CD4-positive, alpha-beta T cell (primary cell): ENCODE measurements at regions not wholly inside any gene's neighbourhood (a gene's known extent, or its start where the extent isn't known, plus 50 kb on each side); places are given as distances from the start of the nearest gene placed in this dataset.

Experiments used
- ATAC-seq: fragments of 200-7000 bp; cut with Tn5 transposase; one replicate; pipeline ENCODE4 v1.10.0; 2022; ENCODE audit warnings: mild to moderate bottlenecking; ENCODE audit not compliant: poor library complexity
- CTCF ChIA-PET: fragments of 350-600 bp; sonication (Branson Sonifier 250); formaldehyde crosslinking; loops from one replicate; lab custom pipeline; 2021; ENCODE audit warnings: antibody characterized with exemption, inconsistent platforms; lab: Charles Lee
- POLR2A ChIA-PET: fragments of 350-600 bp; sonication (Branson Sonifier 250); formaldehyde crosslinking; loops from one replicate; lab custom pipeline; 2021; ENCODE audit warnings: antibody characterized with exemption, inconsistent platforms; lab: Charles Lee
- DNase-seq, 14 experiments: peaks; one replicate each; pipeline ENCODE4 v3.0.0-alpha.2; 2013 to 2020; ENCODE audit warnings: mixed read lengths in 2 of 14
- H3K27ac ChIP-seq, 2 donors: one replicate each; pipeline versions ENCODE4 v1.5.1 to v1.7.0; 2013; ENCODE audit warnings: low read length in 2 of 2, low read depth in 1 of 2, mild to moderate bottlenecking in 1 of 2
- H3K27me3 ChIP-seq, 2 experiments: 1 replicate in 1 of 2; 2 replicates in 1 of 2; pipeline versions ENCODE4 v1.6.1 to v1.7.0; 2013; ENCODE audit warnings: low read length in 2 of 2, control low read depth in 1 of 2, mild to moderate bottlenecking in 1 of 2, moderate library complexity in 1 of 2; ENCODE audit not compliant: insufficient read depth in 2 of 2, control insufficient read depth in 1 of 2
- H3K36me3 ChIP-seq: one replicate; pipeline ENCODE4 v1.6.1; 2013; ENCODE audit warnings: low read length, control low read depth; ENCODE audit not compliant: insufficient read depth
- H3K4me1 ChIP-seq: one replicate; pipeline ENCODE4 v1.6.1; 2013; ENCODE audit warnings: low read length, control low read depth; ENCODE audit not compliant: insufficient read depth
- H3K4me3 ChIP-seq: one replicate; pipeline ENCODE4 v1.5.1; 2013; ENCODE audit warnings: mild to moderate bottlenecking, low read length, moderate library complexity
- H3K9me3 ChIP-seq, 2 experiments: 1 replicate in 1 of 2; 2 replicates in 1 of 2; pipeline versions ENCODE4 v1.6.1 to v1.7.0; 2013; ENCODE audit warnings: low read length in 2 of 2, mild to moderate bottlenecking in 2 of 2, control low read depth in 1 of 2, moderate library complexity in 1 of 2; ENCODE audit not compliant: control insufficient read depth in 1 of 2, insufficient read depth in 1 of 2
- H3K27ac Mint-ChIP-seq: one replicate; pipeline ENCODE4 v1.8.0; 2020; ENCODE audit warnings: mixed read lengths
- H3K27me3 Mint-ChIP-seq: one replicate; pipeline ENCODE4 v1.8.0; 2021; ENCODE audit warnings: mixed read lengths
- H3K36me3 Mint-ChIP-seq: one replicate; pipeline ENCODE4 v1.8.0; 2021; ENCODE audit warnings: low read depth, mixed read lengths
- H3K4me1 Mint-ChIP-seq: one replicate; pipeline ENCODE4 v1.8.0; 2021; ENCODE audit warnings: low read depth, mixed read lengths
- H3K4me3 Mint-ChIP-seq: one replicate; pipeline ENCODE4 v1.8.0; 2020; ENCODE audit warnings: mild to moderate bottlenecking, mixed read lengths
- H3K9me3 Mint-ChIP-seq: one replicate; pipeline ENCODE4 v1.8.0; 2020; ENCODE audit warnings: mixed read lengths
- intact Hi-C, 2 experiments: fragments of 100-400 bp; cut with DNase I in 1 of 2; cut with micrococcal nuclease in 1 of 2; formaldehyde crosslinking; loops; one replicate each; pipeline versions ENCODE4 v1.15.1 to v1.9.0; 2023 to 2025; cut with DNase I, micrococcal nuclease
- TF ChIP-seq, protein P1 (sequence below): fragments of 200-600 bp; IDR thresholded peaks from one replicate; pipeline ENCODE4 v1.8.0; 2022; ENCODE audit warnings: antibody characterized with exemption, mild to moderate bottlenecking

DNA sequence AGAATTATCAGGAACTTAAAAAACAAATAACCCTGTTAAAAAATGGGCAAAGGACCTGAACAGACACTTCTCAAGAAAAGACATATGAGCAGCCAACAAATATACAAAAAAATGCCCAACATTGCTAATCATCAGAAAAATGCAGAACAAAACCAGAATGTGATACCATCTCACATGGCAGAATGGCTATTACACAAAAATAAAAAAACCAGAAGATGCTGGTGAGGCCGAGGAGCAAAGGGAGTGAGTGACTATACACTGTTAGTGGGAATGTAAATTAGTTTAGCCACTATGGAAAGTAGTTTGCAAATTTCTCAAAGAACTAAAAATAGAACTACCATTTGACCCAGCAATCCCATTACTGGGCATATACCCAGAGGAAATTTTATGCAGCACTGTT lies 95.8 kb upstream of the DSEL start:
- TF ChIP-seq, protein P1, sequence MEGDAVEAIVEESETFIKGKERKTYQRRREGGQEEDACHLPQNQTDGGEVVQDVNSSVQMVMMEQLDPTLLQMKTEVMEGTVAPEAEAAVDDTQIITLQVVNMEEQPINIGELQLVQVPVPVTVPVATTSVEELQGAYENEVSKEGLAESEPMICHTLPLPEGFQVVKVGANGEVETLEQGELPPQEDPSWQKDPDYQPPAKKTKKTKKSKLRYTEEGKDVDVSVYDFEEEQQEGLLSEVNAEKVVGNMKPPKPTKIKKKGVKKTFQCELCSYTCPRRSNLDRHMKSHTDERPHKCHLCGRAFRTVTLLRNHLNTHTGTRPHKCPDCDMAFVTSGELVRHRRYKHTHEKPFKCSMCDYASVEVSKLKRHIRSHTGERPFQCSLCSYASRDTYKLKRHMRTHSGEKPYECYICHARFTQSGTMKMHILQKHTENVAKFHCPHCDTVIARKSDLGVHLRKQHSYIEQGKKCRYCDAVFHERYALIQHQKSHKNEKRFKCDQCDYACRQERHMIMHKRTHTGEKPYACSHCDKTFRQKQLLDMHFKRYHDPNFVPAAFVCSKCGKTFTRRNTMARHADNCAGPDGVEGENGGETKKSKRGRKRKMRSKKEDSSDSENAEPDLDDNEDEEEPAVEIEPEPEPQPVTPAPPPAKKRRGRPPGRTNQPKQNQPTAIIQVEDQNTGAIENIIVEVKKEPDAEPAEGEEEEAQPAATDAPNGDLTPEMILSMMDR = no peak
- no peaks in the 10 kb centered on the region for H3K27me3 ChIP-seq
- no peak overlapping the region for H3K27ac ChIP-seq
- no peak for DNase-seq
- no peaks in the 10 kb centered on the region for H3K9me3 Mint-ChIP-seq
- H3K36me3 ChIP-seq = no peaks in the 10 kb centered on the region
- intact Hi-C loops = no loop called here
- no peak for ATAC-seq
- no peak overlapping the region for H3K4me3 Mint-ChIP-seq
- H3K36me3 Mint-ChIP-seq = no peaks in the 10 kb centered on the region
- H3K4me3 ChIP-seq = no peak overlapping the region
- no peaks in the 10 kb centered on the region for H3K4me1 Mint-ChIP-seq
- no peaks in the 10 kb centered on the region for H3K27me3 Mint-ChIP-seq
- POLR2A ChIA-PET = no interaction called here
- H3K4me1 ChIP-seq = no peaks in the 10 kb centered on the region
- CTCF ChIA-PET = interaction anchor here (0.6 kb wide), 1 partner anchor 1241 kb away, joined by 4 read pairs; no protein-coding TSS in a partner anchor
- H3K27ac Mint-ChIP-seq = no peak overlapping the region
- H3K9me3 ChIP-seq = no peaks in the 10 kb centered on the region

DNA sequence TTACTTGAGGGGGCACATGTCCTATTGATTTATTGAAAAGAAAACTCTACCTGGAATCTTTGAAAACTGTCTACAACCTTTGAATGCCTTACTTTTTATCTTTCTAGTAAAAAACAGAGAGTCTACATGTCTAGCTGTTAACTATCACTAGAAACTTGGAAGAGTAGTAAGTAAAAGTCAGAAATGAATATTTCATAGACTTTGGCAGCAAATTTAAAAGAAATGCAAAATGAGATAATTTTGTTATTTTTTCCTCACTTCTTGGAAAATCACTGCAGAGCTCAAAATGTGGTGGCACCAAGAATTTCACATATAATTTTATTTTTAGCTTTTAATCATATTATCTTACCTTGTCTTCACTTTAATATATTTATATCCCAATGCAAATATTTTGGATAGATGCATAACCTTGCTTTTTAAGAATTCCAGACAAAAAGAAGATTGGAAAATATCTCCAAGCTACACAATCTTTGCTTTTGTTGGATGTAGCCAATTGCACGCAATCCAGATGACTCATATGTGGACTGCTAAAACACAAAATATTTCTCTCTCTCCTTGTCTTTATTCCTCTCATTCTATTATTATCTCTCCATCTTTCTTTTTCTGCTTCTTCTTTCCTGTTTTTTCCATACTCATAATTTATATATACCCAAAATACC lies 92.2 kb upstream of the DSEL start:
- Histone ChIP-seq H3K4me3 (no peak overlapping the region), H3K36me3 (no peaks in the 10 kb centered on the region), H3K9me3 (no peaks in the 10 kb centered on the region), H3K27ac (no peak overlapping the region), H3K4me1 (no peaks in the 10 kb centered on the region), H3K27me3 (no peaks in the 10 kb centered on the region)
- no peak for ATAC-seq
- POLR2A ChIA-PET = no interaction called here
- DNase-seq = no peak
- Mint-ChIP-seq H3K9me3 (no peaks in the 10 kb centered on the region), H3K4me3 (no peak overlapping the region), H3K4me1 (no peaks in the 10 kb centered on the region), H3K27ac (no peak overlapping the region), H3K27me3 (no peaks in the 10 kb centered on the region), H3K36me3 (no peaks in the 10 kb centered on the region)
- intact Hi-C loops = no loop called here
- CTCF ChIA-PET = no interaction called here
- TF ChIP-seq, protein P1 = no peak

DNA sequence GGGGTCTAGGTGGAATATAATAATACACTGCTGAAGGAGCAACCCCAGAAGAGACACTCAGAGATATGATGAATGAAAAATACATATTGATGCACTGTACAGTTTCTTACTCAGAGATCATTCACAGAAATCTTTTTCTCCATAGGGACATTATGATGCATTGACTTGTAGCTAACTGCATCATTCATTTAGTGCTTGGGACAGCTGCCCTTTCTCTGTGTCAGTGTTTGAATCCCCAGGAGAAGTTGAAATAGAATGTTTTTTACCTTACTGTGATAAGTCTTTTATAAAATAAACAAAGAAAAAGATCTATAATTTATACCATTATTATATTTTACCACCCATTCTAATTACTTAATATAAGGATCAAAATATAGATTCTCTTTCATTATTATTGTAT lies 91.7 kb upstream of the DSEL start:
- Histone ChIP-seq H3K27ac (no peak overlapping the region), H3K27me3 (no peaks in the 10 kb centered on the region), H3K9me3 (no peaks in the 10 kb centered on the region), H3K4me3 (no peak overlapping the region), H3K4me1 (no peaks in the 10 kb centered on the region), H3K36me3 (no peaks in the 10 kb centered on the region)
- Mint-ChIP-seq H3K9me3 (no peaks in the 10 kb centered on the region), H3K36me3 (no peaks in the 10 kb centered on the region), H3K4me3 (no peak overlapping the region), H3K27me3 (no peaks in the 10 kb centered on the region), H3K27ac (no peak overlapping the region), H3K4me1 (no peaks in the 10 kb centered on the region)
- intact Hi-C loops = no loop called here
- ChIA-PET POLR2A (no interaction called here), CTCF (no interaction called here)
- DNase-seq (no peak), ATAC-seq (no peak)
- TF ChIP-seq, protein P1 = no peak
